NCI-H1105 (cell line): ENCODE measurements at regions not wholly inside any gene's neighbourhood (a gene's known extent, or its start where the extent isn't known, plus 50 kb on each side); places are given as distances from the start of the nearest gene placed in this dataset.
A peak's percentile ranks its signal among the peaks of the same experiment; 100 is the strongest.

ENCODE experiments used
- DNase-seq: peaks from one replicate; lab custom pipeline; 2025; lab: John Stamatoyannopoulos, UW

- no peak for DNase-seq
Measured at GRCh38 chr2:217064234-217065011, 204.6 kb upstream of the TNP1 start.

DNA sequence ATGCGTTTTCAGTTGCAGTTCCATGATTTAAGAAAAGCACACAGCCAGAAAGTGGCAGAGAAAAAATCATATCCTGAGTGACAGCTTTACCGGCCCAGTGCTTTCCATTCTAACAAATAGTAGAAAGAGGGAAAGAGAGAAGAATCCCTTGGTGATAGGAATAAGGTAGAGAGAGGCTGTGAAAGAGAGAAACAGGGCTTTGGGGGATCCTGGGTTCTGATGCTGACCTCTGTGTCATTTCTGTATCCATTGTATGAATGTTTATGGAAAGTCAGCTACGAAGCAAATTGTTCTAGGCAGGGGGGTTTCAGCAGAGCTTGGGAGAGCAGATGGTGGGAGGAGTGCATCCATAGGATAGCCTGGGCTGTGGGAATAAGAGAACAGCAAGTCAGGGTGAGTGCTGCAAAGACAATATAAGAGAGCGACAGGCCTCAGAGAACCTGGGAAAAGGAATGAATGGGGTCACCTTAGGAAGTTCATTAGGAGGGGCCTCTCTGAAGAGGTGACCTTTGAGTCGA lies 203.4 kb upstream of the TNP1 start:
- no peak for DNase-seq

DNA sequence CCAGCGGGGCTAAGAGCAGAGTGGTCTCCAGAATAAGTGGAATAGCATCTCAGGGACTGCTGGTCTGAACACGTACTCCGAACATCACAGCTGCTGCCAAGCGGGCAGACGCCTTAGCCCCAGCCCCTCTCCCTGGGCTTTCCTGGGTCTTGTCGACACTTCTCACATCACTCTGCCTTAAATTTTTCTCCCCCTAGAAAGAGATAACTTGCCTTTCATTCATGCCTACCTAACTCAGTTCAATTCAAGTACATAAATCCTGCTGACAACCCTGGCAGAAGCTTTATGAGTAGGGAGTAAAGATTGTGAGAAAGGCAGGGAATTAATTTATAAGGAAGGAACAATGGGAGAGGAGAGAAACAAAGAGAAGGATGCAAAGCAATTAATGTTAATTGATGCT lies 202.9 kb upstream of the TNP1 start:
- no peak for DNase-seq

DNA sequence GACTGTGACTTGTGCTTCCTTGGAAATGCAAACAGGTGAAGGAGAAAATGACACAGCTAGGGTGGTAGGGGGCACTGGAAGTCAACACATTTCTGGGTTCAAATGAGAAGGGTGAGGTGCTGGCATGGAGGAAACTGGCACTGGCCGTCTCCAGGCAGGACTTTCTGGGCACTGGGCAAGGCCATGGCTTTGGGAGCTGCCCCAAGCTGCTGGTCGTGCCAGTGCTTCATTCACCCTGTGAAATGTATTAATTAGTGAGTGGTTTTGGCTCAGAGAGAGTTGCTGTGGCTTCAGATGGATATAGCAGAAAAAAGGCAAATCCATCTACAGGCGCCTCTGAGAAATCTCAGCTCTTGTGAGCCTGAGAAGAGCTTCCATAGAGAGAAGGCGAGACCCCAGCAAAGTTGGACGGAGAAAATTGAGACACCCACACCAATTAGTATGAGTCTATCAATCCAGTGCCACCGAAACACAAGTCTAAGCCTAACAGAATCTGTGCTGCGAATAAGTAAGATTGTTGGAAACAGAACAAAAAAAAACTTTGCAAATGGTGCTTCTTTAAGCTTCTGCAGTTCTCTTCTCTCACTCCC lies 202.1 kb upstream of the TNP1 start:
- DNase-seq = no peak

DNA sequence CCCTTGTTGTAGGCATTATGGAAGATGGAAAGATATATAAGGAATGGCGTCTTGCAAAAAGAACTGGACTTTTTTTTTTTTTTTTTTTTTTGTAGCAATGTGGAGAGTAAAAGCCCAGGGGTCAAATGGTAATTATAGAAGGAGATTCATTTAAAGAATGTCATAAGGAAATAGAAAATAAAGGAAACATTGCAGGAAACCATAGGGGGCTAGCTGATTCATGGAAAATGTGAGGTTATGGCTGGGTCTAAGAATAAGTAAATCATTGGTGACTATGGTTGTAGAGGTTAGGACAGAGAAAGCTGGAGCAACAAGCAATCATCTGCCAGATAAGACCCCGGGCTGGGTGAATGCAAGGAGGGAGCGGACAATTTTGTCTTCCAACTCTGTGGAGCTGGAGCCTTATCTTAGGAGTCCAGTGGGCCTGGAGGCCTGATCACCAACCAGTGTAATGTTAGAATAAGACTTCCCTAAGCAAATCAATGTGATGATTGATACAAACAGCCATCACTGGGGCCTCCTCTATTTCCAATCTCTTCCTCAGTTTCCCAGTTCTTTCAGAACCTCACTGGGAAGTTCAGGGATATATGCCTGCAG lies 201.2 kb upstream of the TNP1 start:
- no peak for DNase-seq

GRCh38 chr2:217060516-217060915 lies 200.7 kb upstream of the TNP1 start:
- DNase-seq = no peak

DNA sequence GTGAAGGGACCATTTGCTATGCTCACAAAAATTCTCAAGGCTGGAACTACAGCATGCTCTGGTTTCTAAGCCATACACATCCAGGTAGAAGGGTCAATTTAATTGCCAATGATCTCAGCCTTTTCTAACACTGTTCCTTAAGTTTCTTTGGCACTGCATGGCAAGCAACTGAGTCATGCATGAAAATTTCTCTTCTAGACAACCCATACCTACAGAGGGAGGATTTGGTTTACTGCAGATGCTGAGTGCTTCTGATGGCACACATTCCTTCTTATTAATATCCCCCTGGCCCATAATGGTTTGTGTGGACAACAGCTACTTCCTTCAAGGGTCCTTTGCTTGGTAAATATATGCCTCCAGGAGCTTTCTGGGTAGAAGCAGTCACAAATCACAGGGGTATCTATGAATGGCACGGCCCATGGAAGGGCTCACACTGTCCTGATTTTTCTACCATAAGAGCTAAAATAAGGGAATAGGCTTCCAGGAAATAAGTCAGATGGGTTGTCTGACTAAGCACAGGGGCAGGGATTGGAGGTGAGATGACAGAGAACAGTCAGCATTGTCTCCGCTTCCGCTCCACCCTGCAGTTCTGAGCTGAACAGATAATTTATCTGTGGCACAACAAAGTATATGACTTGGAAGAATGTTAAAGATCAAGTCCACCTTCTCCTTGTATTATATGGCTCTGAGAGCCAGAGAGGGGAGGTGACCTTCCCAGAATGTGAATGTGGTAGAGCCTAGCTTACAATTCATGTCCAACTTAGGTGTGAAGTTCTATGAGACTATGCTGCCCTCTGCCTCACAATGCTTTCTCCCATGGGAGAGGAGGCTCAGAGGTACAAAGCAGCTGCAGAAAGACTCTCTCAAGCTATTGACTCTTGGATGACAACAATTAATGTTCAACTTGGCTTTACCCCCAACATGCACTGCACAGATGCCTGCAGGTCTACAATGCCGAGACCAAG lies 199.2 kb upstream of the TNP1 start:
- DNase-seq = no peak

- DNase-seq = no peak
Measured at GRCh38 chr2:217057773-217058172, 197.9 kb upstream of the TNP1 start.

DNA sequence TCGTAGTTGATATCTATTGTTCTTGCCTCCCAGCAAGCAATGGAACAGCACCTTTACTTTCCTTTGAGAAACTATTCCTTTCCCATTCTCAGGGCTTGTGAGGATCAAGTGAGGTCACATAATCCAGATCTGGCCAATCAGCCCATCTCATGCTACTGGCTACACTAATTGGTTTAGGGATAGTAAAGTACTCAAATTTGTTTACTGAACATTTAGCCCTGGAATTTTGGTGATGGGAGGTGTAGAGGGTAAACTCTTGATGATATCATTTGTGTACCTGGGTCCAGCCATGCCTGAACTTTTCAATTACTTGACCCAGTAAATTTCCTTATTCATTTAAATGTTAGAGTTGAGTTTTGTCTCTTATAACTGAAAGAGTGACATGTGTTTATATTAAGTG lies 195.8 kb upstream of the TNP1 start:
- DNase-seq = peak; percentile 8

DNA sequence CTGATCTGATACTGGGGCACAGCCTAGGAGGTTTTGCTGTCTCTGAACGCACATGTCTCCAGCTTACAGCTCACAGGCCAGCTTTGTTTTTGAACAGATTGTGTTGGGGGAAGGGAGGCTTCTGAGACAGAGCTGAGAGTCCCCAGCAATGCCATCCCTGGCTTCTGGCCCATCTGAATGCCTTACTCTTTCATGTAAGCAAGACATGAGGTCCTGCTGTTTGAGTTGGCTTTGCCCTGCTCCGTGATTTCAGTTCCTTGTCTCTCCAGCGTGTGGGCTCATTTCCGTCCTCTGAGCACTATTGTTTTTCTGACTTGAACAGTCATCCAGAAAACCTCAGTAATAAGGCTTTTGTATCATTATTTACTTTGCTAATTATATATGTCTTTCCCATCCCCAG lies 194.9 kb upstream of the TNP1 start:
- peak; percentile 58 for DNase-seq

DNA sequence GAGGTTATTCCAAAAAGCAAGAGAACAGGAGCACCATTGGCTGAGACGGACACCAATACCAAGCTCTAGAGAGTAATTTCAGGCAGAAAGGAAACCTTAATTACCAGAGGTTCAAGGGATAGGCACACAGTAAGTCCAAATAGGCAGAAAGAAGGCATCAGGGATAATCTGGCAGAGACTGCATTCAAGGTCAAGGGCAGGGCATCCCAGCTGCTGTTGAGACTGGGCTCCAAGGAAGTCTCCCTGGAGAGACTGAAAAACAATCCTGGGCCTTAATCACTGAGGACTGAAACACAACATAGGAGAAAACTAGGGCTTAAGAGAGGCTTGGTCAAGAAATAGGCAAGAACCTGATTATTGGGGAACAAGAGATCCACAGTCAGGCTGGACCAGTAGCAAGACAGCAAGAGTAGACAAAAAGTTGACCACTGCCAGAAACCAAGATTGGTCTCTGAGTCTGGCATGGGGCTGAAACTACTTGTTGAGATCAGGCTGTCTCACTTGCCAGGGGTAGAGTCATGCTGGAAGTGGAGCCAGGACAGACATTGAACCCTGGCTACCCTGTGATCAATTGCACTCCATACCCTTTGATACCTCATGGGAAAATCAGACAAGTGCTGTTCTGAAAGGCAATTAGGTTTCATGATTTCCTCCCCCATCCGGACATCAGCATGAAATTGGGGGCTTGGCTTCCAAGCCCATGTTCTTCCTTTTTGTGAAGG lies 193.2 kb upstream of the TNP1 start:
- no peak for DNase-seq

GRCh38 chr2:217051416-217051815 lies 191.6 kb upstream of the TNP1 start:
- no peak for DNase-seq

DNA sequence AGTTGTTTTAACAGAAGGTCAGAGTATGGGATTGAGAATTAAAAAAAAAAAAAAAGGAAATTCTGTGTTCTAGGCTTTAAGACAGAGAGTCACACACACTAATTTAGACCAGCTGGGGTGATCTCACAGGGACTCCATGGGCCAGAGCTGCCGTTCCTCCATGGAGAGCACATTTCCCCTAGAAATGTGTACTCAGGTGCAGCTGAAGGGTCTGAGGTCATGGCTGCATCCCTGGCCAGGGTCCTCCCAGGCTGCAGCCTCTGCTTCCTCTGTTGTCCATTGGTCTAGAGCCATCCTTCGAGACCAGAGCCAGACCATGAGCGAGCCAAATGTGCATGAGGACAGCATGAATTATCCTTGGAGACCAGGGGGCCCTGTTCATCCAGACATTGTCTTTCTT lies 190.1 kb upstream of the TNP1 start:
- no peak for DNase-seq

DNA sequence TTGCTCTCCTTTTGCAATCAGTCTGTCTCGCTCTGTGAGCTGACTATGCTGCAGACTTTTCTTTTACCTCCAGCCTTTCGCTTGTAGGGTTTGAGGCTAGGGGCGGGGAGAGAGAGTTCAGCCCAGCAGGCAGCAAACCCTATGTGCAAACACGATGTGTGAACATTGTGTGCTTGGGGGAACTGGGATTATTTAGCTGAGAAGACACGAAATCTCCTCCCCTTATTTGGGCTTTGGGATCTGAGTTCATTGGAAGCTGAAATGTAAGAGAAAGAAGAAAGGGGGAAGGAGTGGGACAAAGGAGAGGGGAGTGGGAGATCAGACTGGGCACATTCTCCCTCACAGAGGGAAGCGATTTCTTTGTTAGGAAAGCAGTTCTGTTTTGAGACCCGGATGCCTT lies 189.6 kb upstream of the TNP1 start:
- DNase-seq = no peak

GRCh38 chr2:217048730-217049129 lies 188.9 kb upstream of the TNP1 start:
- no peak for DNase-seq

DNA sequence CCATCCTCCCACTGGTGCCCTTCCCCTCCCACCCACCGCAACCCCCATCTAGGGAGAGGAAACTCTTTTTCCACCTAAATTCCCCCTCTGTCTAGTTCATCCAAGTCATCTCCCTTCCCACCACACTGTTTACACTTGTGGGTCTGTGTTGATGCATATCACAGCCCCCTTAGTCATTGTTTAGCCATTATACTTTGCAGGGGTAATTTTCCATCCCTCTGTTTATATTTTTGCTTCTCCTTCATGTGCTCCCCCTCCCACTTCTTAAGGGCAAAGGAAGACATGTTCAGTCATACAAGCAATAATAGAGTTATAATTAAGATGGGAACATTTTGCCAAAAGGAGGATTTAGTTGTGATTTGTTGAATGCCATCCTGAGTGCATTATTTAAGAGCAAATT lies 187.8 kb upstream of the TNP1 start:
- DNase-seq = no peak

GRCh38 chr2:217047209-217047608 lies 187.3 kb upstream of the TNP1 start:
- DNase-seq = no peak

GRCh38 chr2:217045700-217046475 lies 186.0 kb upstream of the TNP1 start:
- DNase-seq = no peak

DNA sequence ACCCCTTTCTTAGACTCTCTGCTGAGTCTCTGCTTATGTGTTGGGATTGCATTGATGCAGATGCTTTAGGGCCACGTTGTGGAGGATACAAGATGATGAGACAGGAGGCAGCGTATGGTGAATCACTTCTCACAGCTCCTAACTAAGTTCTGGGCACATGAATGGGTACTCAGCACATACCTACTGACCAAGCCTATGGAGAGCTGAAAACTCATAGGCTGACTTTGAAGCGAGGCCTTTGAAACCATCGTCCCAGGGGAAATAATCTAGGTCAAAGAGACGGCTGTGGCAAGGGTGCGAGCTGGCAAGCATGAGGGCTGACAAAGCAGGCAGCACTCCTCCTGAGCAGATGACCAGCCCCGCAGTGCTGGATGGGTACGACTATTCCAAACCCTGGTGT lies 180.2 kb upstream of the TNP1 start:
- no peak for DNase-seq

DNA sequence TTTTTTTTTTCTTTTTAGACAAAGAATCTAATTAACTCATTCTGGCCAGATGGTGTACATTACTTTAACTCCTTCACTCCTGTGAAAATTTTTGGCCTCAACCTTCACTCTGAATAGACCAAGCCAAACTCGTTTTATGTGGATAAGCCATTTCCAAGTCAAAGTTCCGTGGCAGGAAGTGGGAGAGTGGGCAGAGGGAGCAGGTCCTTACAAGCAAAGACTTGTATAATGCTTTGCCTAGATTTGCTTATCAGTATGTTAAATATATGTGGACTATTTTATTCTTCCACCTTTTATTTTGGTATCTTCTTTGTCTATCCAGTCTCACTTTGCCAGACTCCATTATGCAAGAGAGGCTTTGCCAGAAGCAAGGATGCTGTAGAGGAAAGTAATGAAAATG lies 178.1 kb upstream of the TNP1 start:
- DNase-seq = no peak

- no peak for DNase-seq
Measured at GRCh38 chr2:217037353-217037752, 177.5 kb upstream of the TNP1 start.
